Activated CD4-positive, alpha-beta T cell treated with anti-CD3 and anti-CD28 coated beads for 24 hours (primary cell): ENCODE measurements at regions not wholly inside any gene's neighbourhood (a gene's known extent, or its start where the extent isn't known, plus 50 kb on each side); places are given as distances from the start of the nearest gene placed in this dataset.

Experiments
- DNase-seq, 2 donors: peaks; one replicate each; pipeline ENCODE4 v3.0.0-alpha.2; 2020; ENCODE audit warnings: low read depth in 2 of 2

- DNase-seq, result no peak
Observed at GRCh38 chr12:124458992-124459851, 108.2 kb downstream of the NCOR2 start.

- no peak for DNase-seq
Observed at GRCh38 chr12:124458220-124458991, 109.0 kb downstream of the NCOR2 start.

GRCh38 chr12:124457287-124458219 is 109.9 kb downstream of the NCOR2 start:
- peak; percentile 32 to 33 for DNase-seq

- no peak for DNase-seq
Observed at GRCh38 chr12:124456652-124457152, 110.7 kb downstream of the NCOR2 start.

- DNase-seq, result no peak
Observed at GRCh38 chr12:124456133-124456651, 111.2 kb downstream of the NCOR2 start.

GRCh38 chr12:124455336-124455735 is 112.1 kb downstream of the NCOR2 start:
- no peak for DNase-seq

- no peak for DNase-seq
Observed at GRCh38 chr12:124454735-124455134, 112.7 kb downstream of the NCOR2 start.

- DNase-seq, result no peak
Observed at GRCh38 chr12:124454352-124454725, 113.1 kb downstream of the NCOR2 start.

- peak; percentile 57 to 58 for DNase-seq
Observed at GRCh38 chr12:124453419-124454351, 113.7 kb downstream of the NCOR2 start.

GRCh38 chr12:124452576-124453331 is 114.7 kb downstream of the NCOR2 start:
- no peak for DNase-seq

GRCh38 chr12:124451637-124452243 is 115.7 kb downstream of the NCOR2 start:
- DNase-seq, result no peak

- DNase-seq, result no peak
Observed at GRCh38 chr12:124451016-124451415, 116.4 kb downstream of the NCOR2 start.

- DNase-seq, result no peak
Observed at GRCh38 chr12:124450376-124450750, 117.0 kb downstream of the NCOR2 start.

GRCh38 chr12:124449623-124450375 is 117.6 kb downstream of the NCOR2 start:
- DNase-seq, result no peak

GRCh38 chr12:124448955-124449622 is 118.3 kb downstream of the NCOR2 start:
- no peak for DNase-seq

- DNase-seq, result no peak
Observed at GRCh38 chr12:124448241-124448954, 119.0 kb downstream of the NCOR2 start.

- no peak for DNase-seq
Observed at GRCh38 chr12:124446364-124446763, 121.0 kb downstream of the NCOR2 start.
